Thyroid gland (tissue), 4 donors: ENCODE measurements at regions not wholly inside any gene's neighbourhood (a gene's known extent, or its start where the extent isn't known, plus 50 kb on each side); places are given as distances from the start of the nearest gene placed in this dataset.

Experiments
- DNase-seq, 2 donors: peaks; one replicate each; pipeline ENCODE4 v3.0.0-alpha.2; 2019
- H3K27ac ChIP-seq, 3 donors: fragments of 200-600 bp; sonication (generic); 1 replicate in 2 of 3; 2 replicates in 1 of 3; pipeline ENCODE4 v1.5.1; 2016 to 2019; ENCODE audit warnings: mild to moderate bottlenecking in 1 of 3, moderate library complexity in 1 of 3
- H3K27me3 ChIP-seq: fragments of 200-600 bp; sonication (generic); one replicate; pipeline ENCODE4 v1.5.1; 2019
- H3K36me3 ChIP-seq, 2 donors: fragments of 200-600 bp; sonication (generic); one replicate each; pipeline ENCODE4 v1.5.1; 2016 to 2019
- H3K4me1 ChIP-seq, 2 donors: fragments of 200-600 bp; sonication (generic); one replicate each; pipeline ENCODE4 v1.5.1; 2017 to 2019
- H3K4me3 ChIP-seq, 3 donors: fragments of 200-600 bp; sonication (generic); replicated peaks in 1 of 3; 1 replicate in 2 of 3; 2 replicates in 1 of 3; pipeline ENCODE4 v1.5.1; 2016; ENCODE audit warnings: mild to moderate bottlenecking in 1 of 3
- H3K9me3 ChIP-seq: fragments of 200-600 bp; sonication (generic); one replicate; pipeline ENCODE4 v1.5.1; 2017
- CTCF ChIP-seq, 6 experiments: fragments of 200-600 bp in 3 of 6; fragments of 450-650 bp in 3 of 6; sonication (generic) in 3 of 6; IDR thresholded peaks; one replicate each; pipeline ENCODE4 v1.5.1; 2016 to 2019; ENCODE audit warnings: antibody characterized with exemption in 6 of 6, mild to moderate bottlenecking in 2 of 6, inconsistent platforms in 1 of 6, moderate library complexity in 1 of 6
- POLR2A ChIP-seq, 2 donors: fragments of 450-650 bp; IDR thresholded peaks; one replicate each; pipeline ENCODE4 v1.6.1; 2017; ENCODE audit warnings: antibody characterized with exemption in 2 of 2, mild to moderate bottlenecking in 2 of 2, moderate library complexity in 1 of 2
- WGBS, 2 donors: methylation state at CpG; one replicate each; pipeline ENCODE4 v1.1.5; 2017; 5-methylcytosine and 5-hydroxymethylcytosine counted together
- intact Hi-C: fragments of 100-400 bp; cut with DNase I; formaldehyde crosslinking; loops from one replicate; pipeline ENCODE4 v1.15.1; 2023

- Histone ChIP-seq H3K36me3 (no peaks in the 10 kb centered on the region), H3K9me3 (no peaks in the 10 kb centered on the region), H3K27ac (no peak overlapping the region), H3K27me3 (no peaks in the 10 kb centered on the region), H3K4me1 (peaks cover 14 to 17% of the 10 kb centered on the region in 2 donors), H3K4me3 (no peak overlapping the region)
- DNase-seq, result no peak
- no peak for TF ChIP-seq CTCF (IDR thresholded peaks at IDR 0.05)
- 85 to 95% methylated on average over 4 of the region's 4 CpGs for WGBS, 2 donors
- intact Hi-C loops, result no loop called here
Measured at GRCh38 chr4:41322617-41323016, 65.9 kb downstream of the UCHL1 start.

- Histone ChIP-seq H3K27ac (no peak overlapping the region), H3K9me3 (no peaks in the 10 kb centered on the region), H3K4me3 (no peak overlapping the region), H3K27me3 (no peaks in the 10 kb centered on the region), H3K36me3 (no peaks in the 10 kb centered on the region), H3K4me1 (peaks cover 14 to 17% of the 10 kb centered on the region in 2 donors)
- intact Hi-C loops, result no loop called here
- TF ChIP-seq CTCF (IDR thresholded peaks at IDR 0.05), result no peak
- no peak for TF ChIP-seq POLR2A (IDR thresholded peaks at IDR 0.05)
- no peak for DNase-seq
- WGBS, 2 donors, result 92 to 95% methylated on average over 1 of the region's 1 CpG
Measured at GRCh38 chr4:41323179-41323578, 66.5 kb downstream of the UCHL1 start.

- 98% methylated on average over 2 of the region's 2 CpGs for WGBS, 2 donors
- no peaks in the 10 kb centered on the region for H3K27me3 ChIP-seq
Measured at GRCh38 chr4:41323706-41324105, 67.0 kb downstream of the UCHL1 start.

GRCh38 chr4:41324861-41325260 is 68.1 kb downstream of the UCHL1 start:
- WGBS, 2 donors, result 96% methylated on average over 6 of the region's 6 CpGs
- no peak overlapping the region for H3K27ac ChIP-seq
- no peak overlapping the region for H3K4me3 ChIP-seq
- TF ChIP-seq POLR2A (IDR thresholded peaks at IDR 0.05) (no peak), CTCF (IDR thresholded peaks at IDR 0.05) (no peak)
- H3K9me3 ChIP-seq, result no peaks in the 10 kb centered on the region
- no peaks in the 10 kb centered on the region for H3K27me3 ChIP-seq
- peaks cover 7 to 9% of the 10 kb centered on the region in 2 donors for H3K4me1 ChIP-seq
- intact Hi-C loops, result no loop called here
- no peak for DNase-seq
- no peaks in the 10 kb centered on the region for H3K36me3 ChIP-seq

More at GRCh38 chr4:41323706-41324105, 67.0 kb downstream of the UCHL1 start:
- peaks cover 13 to 17% of the 10 kb centered on the region in 2 donors for H3K4me1 ChIP-seq
- H3K4me3 ChIP-seq, result no peak overlapping the region
- no peaks in the 10 kb centered on the region for H3K36me3 ChIP-seq
- no peaks in the 10 kb centered on the region for H3K9me3 ChIP-seq
- H3K27ac ChIP-seq, result no peak overlapping the region
- intact Hi-C loops, result no loop called here
- no peak for TF ChIP-seq CTCF (IDR thresholded peaks at IDR 0.05)
- no peak for TF ChIP-seq POLR2A (IDR thresholded peaks at IDR 0.05)
- DNase-seq, result no peak

- intact Hi-C loops, result no loop called here
- Histone ChIP-seq H3K4me1 (peaks cover 3% of the 10 kb centered on the region in 2 donors), H3K27ac (no peak overlapping the region), H3K36me3 (no peaks in the 10 kb centered on the region), H3K27me3 (no peaks in the 10 kb centered on the region), H3K9me3 (no peaks in the 10 kb centered on the region), H3K4me3 (no peak overlapping the region)
- TF ChIP-seq CTCF (IDR thresholded peaks at IDR 0.05), result no peak
- no peak for TF ChIP-seq POLR2A (IDR thresholded peaks at IDR 0.05)
- DNase-seq, result no peak
Measured at GRCh38 chr4:41325901-41326300, 69.2 kb downstream of the UCHL1 start.
